D721Med (cell line): ENCODE measurements at regions not wholly inside any gene's neighbourhood (a gene's known extent, or its start where the extent isn't known, plus 50 kb on each side); places are given as distances from the start of the nearest gene placed in this dataset.
"Not testable (repeated sequence)": the region's sequence is repeated elsewhere in the genome, so short reads cannot be mapped to it uniquely, and the experiment has no call there.

ENCODE experiments used
- DNase-seq: peaks from one replicate; pipeline ENCODE4 v3.0.0; 2011; ENCODE audit warnings: low spot score; ENCODE audit not compliant: insufficient read length
- FAIRE-seq: peaks from 2 replicates; lab custom pipeline; 2011; peaks lifted over from hg19 to GRCh38; lab: Jason Lieb, UNC
- TF ChIP-seq, protein P1 (sequence below): IDR thresholded peaks from 2 replicates; pipeline ENCODE4 v1.5.1; 2012; ENCODE audit warnings: mild to moderate bottlenecking, control low read depth; ENCODE audit not compliant: insufficient read depth; ENCODE audit errors: missing control alignments

DNA sequence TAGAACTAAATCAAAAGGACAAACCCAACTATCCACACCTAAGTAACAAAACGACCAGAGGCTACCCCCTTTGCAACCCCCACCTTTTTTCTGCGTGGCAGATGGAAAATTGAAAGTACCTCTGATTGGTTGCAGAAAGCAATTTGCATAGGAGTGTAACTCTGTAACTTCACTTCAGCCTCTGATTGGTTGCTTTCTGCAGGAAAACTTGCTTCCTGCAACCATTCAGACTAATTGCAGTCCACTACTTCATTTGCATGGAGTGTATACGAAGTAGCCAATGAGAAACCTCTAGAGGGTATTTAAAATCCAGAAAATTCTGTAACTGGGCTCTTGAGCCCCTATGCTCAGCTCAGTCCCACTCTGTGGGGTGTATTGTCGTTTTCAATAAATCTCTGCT, 129.1 kb upstream of the OLIG3 start:
- TF ChIP-seq, protein P1, sequence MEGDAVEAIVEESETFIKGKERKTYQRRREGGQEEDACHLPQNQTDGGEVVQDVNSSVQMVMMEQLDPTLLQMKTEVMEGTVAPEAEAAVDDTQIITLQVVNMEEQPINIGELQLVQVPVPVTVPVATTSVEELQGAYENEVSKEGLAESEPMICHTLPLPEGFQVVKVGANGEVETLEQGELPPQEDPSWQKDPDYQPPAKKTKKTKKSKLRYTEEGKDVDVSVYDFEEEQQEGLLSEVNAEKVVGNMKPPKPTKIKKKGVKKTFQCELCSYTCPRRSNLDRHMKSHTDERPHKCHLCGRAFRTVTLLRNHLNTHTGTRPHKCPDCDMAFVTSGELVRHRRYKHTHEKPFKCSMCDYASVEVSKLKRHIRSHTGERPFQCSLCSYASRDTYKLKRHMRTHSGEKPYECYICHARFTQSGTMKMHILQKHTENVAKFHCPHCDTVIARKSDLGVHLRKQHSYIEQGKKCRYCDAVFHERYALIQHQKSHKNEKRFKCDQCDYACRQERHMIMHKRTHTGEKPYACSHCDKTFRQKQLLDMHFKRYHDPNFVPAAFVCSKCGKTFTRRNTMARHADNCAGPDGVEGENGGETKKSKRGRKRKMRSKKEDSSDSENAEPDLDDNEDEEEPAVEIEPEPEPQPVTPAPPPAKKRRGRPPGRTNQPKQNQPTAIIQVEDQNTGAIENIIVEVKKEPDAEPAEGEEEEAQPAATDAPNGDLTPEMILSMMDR: no peak
- DNase-seq (no peak), FAIRE-seq (no peak)

GRCh38 chr6:137625100-137625661, 131.0 kb upstream of the OLIG3 start:
- TF ChIP-seq, protein P1: no peak
- no peak for FAIRE-seq
- DNase-seq: no peak

DNA sequence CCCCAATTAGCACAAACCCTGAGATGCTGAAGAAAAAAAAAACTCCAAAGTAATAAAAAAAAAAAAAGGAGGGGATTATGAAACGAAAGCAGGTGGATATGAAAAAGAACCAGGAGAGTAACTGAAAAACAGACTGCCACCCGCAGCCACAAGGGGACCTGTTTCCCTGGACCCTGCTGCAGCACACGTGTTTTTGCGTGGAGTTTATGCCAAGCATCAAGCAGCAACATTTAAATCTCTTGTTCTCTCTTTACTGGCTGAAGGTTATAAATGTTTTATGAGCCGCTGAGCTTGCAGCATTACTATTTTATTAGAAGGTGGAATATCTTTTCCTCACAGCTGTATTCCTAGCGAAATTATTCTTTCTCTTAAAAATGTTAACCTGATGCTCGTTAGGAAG, 131.6 kb upstream of the OLIG3 start:
- FAIRE-seq (no peak), DNase-seq (no peak)
- TF ChIP-seq, protein P1: no peak

GRCh38 chr6:137630666-137631065, 136.5 kb upstream of the OLIG3 start:
- TF ChIP-seq, protein P1: no peak
- no peak for DNase-seq
- FAIRE-seq: no peak

- FAIRE-seq: no peak
- DNase-seq: no peak
- TF ChIP-seq, protein P1: no peak
Observed at GRCh38 chr6:137631323-137631722, 137.1 kb upstream of the OLIG3 start.

DNA sequence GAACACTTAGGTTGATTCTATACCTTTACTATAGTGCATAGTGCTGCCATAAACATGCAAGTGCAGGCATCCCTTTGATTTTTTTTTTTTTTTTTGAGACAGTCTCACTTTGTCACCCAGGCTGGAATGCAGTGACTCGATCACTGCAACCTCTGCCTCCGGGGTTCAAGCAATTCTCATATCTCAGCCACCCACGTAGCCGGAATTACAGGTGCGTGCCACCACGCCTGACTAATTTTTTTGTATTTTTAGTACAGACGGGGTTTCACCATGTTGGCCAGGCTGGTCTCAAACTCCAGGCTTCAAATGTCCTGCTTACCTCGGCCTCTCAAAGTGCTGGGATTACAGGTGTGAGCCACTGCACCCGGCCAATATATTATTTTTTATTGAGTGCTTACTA, 140.0 kb upstream of the OLIG3 start:
- DNase-seq, FAIRE-seq: not testable (repeated sequence)

GRCh38 chr6:137637121-137637520, 142.9 kb upstream of the OLIG3 start:
- FAIRE-seq (no peak), DNase-seq (no peak)
- TF ChIP-seq, protein P1: no peak
